22Rv1 (cell line): ENCODE measurements at regions not wholly inside any gene's neighbourhood (a gene's known extent, or its start where the extent isn't known, plus 50 kb on each side); places are given as distances from the start of the nearest gene placed in this dataset.

Experiments
- CTCF ChIP-seq: fragments of 450-650 bp; IDR thresholded peaks from 2 replicates; pipeline ENCODE4 v1.5.1; 2017; ENCODE audit warnings: mild to moderate bottlenecking
- ZFX ChIP-seq: fragments of 450-650 bp; IDR thresholded peaks from 2 replicates; pipeline ENCODE4 v1.6.1; 2017; ENCODE audit warnings: antibody characterized with exemption, borderline replicate concordance

DNA sequence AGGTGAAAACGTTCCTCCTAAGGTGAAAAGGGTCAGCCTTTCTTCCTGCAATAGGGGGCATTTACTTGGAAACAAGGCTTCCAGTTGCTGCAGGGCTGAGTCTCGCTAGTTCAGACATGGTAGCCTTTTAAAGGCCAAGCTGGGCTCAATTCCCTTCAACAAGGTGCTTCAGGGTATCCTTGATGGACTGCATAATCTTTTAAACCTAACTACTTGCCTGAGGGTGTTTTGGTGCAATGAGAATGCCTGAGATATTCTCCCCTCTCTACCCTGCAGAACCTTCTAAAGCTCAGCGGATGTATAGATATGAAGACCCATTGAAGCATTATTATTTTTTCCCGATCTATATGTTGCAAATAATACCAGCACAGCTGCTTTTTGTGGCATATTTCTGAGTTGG lies 416.1 kb downstream of the QKI start:
- TF ChIP-seq ZFX (no peak), CTCF (no peak)
